Kidney epithelial cell (primary cell): ENCODE measurements at regions not wholly inside any gene's neighbourhood (a gene's known extent, or its start where the extent isn't known, plus 50 kb on each side); places are given as distances from the start of the nearest gene placed in this dataset.
"Not testable (repeated sequence)": the region's sequence is repeated elsewhere in the genome, so short reads cannot be mapped to it uniquely, and the experiment has no call there.

ENCODE experiments used
- DNase-seq: peaks from one replicate; pipeline ENCODE4 v3.0.0-alpha.2; 2010; ENCODE audit warnings: low read depth
- H3K27me3 ChIP-seq: 2 replicates; pipeline ENCODE4 v1.6.0; 2011; ENCODE audit warnings: low read length; ENCODE audit not compliant: control insufficient read depth, insufficient read depth
- H3K36me3 ChIP-seq: 2 replicates; pipeline ENCODE4 v1.5.1; 2011; ENCODE audit warnings: low read length; ENCODE audit not compliant: control insufficient read depth, insufficient read depth
- H3K4me3 ChIP-seq: 2 replicates; pipeline ENCODE4 v1.5.1; 2011; ENCODE audit warnings: low read depth, mild to moderate bottlenecking, control low read depth, low read length
- TF ChIP-seq, protein P1 (sequence below): IDR thresholded peaks from 2 replicates; pipeline ENCODE4 v1.5.1; 2011; ENCODE audit warnings: mild to moderate bottlenecking, moderate library complexity, low read length, control low read depth, inconsistent platforms; ENCODE audit not compliant: insufficient read depth, poor library complexity, severe bottlenecking

DNA sequence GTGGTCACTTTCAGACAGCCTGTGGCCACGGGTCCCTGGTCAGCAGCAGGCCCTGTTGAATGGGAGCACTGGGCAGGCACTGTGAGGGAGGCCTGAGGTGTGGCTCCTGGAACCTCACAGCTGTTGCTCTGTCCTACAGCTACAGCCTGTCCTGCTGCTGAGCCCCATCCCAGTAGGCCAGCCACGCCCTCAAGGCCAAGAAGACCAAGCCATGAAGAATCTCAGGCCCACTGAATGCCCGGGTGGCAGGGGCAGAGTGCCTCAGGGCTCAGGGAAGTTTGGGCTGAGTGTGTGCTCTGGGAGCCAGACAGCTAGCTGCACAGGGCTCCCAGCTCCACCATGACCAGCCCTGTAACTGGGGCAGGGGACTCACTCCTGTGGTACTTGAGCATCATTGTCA, 363.5 kb upstream of the NUPR2 start:
- Histone ChIP-seq H3K4me3 (no peak overlapping the region), H3K27me3 (no peaks in the 10 kb centered on the region), H3K36me3 (no peaks in the 10 kb centered on the region)
- DNase-seq = no peak
- TF ChIP-seq, protein P1, sequence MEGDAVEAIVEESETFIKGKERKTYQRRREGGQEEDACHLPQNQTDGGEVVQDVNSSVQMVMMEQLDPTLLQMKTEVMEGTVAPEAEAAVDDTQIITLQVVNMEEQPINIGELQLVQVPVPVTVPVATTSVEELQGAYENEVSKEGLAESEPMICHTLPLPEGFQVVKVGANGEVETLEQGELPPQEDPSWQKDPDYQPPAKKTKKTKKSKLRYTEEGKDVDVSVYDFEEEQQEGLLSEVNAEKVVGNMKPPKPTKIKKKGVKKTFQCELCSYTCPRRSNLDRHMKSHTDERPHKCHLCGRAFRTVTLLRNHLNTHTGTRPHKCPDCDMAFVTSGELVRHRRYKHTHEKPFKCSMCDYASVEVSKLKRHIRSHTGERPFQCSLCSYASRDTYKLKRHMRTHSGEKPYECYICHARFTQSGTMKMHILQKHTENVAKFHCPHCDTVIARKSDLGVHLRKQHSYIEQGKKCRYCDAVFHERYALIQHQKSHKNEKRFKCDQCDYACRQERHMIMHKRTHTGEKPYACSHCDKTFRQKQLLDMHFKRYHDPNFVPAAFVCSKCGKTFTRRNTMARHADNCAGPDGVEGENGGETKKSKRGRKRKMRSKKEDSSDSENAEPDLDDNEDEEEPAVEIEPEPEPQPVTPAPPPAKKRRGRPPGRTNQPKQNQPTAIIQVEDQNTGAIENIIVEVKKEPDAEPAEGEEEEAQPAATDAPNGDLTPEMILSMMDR = no peak

DNA sequence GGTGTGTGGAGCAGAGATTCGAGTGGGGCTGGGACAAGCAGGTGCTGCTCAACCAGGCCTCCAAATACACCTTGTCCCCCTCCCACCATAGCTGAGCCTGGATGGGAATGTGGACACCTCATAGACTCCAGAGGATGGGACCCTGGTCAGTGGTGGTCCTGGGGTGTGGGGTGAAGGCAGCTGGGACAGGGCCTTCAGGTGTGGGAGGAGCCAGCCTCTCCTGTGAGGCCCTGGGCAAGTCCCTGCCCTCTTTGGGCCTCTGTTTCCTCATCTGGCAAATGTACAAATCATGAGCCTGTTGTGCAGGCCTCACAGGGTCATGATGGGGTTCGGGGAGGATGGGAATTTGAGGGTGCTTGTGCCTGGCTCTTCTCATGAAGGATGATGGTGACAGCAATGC, 362.9 kb upstream of the NUPR2 start:
- TF ChIP-seq, protein P1 = no peak
- Histone ChIP-seq H3K27me3 (no peaks in the 10 kb centered on the region), H3K36me3 (no peaks in the 10 kb centered on the region), H3K4me3 (no peak overlapping the region)
- DNase-seq = no peak

DNA sequence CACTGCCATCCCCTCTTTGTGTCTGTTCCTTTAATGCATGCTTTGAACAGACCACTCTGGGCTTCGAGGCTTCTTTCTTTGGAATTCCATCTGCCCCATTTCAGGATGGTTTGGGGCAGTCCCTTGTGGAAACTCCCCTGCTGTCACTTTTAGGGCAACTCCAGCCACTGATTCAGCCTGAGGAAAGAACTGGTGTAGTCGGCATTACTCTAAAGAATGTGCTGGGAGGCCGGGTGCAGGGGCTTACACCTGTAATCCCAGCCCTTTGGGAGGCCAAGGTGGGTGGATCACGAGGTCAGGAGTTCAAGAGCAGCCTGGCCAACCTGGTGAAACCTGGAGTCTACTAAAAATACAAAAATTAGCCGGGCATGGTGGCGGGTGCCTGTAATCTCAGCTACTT, 358.1 kb upstream of the NUPR2 start:
- no peaks in the 10 kb centered on the region for H3K36me3 ChIP-seq
- TF ChIP-seq, protein P1 = no peak
- no peak for DNase-seq
- no peak overlapping the region for H3K4me3 ChIP-seq
- H3K27me3 ChIP-seq = no peaks in the 10 kb centered on the region

DNA sequence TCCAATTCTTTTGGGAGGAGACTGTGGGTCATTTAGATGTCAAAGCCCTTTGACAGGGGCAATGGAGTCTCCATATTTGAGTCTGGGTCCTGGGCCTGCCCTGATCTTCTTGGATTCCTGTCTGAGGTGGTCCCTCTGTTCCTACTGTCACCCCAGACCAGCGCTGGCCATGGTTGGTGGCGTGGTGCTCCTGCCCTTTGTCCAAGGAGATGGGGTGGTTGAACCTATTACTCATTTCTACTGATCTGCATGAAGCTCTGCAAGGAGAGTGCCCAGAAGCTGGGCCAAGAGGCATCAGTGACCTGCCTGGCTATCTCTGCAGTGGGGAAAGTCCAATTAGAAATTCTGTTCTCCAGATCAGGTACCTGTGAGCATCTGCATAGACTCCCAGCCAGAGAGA, 355.6 kb upstream of the NUPR2 start:
- Histone ChIP-seq H3K27me3 (no peaks in the 10 kb centered on the region), H3K36me3 (no peaks in the 10 kb centered on the region), H3K4me3 (no peak overlapping the region)
- TF ChIP-seq, protein P1 = no peak
- DNase-seq = no peak

DNA sequence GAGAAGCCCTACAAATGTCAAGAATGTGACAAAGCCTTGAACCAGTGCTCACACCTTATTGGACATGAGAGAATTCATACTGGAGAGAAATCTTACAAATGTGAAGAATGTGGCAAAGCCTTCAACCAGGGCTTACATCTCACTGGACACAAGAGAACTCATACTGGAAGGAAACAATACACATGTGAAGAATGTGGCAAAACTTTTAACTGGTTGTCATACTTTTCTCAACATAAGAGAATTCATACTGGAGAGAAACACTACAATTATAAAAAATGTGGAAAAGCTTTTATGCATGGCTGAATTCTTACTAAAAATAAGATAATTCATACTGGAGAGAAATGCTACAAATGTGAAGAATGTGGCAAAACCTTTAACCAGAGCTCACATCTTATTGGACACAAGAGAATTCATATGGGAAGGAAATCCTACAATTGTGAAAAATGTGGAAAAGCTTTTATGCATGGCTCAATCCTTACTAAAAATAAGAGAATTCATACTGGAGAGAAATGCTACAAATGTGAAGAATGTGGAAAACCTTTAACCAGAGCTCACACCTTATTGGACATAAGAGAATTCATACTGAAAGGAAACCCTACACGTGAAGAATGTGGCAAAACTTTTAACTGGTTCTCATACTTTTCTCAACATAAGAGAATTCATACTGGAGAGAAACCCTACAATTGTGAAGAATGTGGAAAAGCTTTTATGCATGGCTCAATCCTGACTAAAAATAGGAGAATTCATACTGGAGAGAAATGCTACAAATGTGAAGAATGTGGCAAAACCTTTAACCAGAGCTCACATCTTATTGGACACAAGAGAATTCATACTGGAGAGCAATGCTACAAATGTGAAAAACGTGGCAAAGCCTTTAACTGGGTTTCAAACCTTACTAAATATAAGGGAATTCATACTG, 350.6 kb upstream of the NUPR2 start:
- DNase-seq, H3K27me3 ChIP-seq, H3K4me3 ChIP-seq, H3K36me3 ChIP-seq: not testable (repeated sequence)

DNA sequence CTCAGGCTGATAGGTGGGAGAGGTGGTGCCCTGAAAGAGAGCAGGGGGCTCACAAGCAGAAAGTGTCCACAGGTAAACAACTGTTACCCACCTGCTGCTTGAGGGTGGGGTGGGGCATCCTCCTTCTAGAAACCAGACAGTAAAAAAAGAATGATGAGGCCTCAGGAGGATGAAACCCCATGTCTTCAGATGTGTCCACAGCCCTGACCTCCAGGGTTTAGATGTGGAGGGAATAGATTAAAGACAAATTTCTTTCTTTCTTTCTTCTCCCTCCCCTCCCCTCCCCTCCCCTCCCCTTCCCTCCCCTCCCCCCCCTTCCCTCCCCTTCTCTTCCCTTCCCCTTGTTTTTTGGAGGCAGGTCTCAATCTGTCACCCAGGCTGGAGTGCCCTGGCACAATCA, 333.5 kb upstream of the NUPR2 start:
- no peak for DNase-seq
- TF ChIP-seq, protein P1 = no peak
- Histone ChIP-seq H3K36me3 (no peaks in the 10 kb centered on the region), H3K4me3 (no peak overlapping the region), H3K27me3 (no peaks in the 10 kb centered on the region)
